ENCODE measurements at regions not wholly inside any gene's neighbourhood (a gene's known extent, or its start where the extent isn't known, plus 50 kb on each side); places are given as distances from the start of the nearest gene placed in this dataset.

- Mint-ChIP-seq H3K4me3 (ENCODE audit: unreplicated experiment) (no peak overlapping the region), H3K27me3 (ENCODE audit: low read depth) (no peaks in the 10 kb centered on the region), H3K9me3 (ENCODE audit: low read depth) (no peaks in the 10 kb centered on the region), H3K36me3 (ENCODE audit: low read depth) (no peaks in the 10 kb centered on the region), H3K27ac (ENCODE audit: unreplicated experiment) (no peak overlapping the region), H3K4me1 (ENCODE audit: low read depth) (no peaks in the 10 kb centered on the region)
- no peak for DNase-seq (ENCODE audit: low spot score)
- TF ChIP-seq, protein P1, sequence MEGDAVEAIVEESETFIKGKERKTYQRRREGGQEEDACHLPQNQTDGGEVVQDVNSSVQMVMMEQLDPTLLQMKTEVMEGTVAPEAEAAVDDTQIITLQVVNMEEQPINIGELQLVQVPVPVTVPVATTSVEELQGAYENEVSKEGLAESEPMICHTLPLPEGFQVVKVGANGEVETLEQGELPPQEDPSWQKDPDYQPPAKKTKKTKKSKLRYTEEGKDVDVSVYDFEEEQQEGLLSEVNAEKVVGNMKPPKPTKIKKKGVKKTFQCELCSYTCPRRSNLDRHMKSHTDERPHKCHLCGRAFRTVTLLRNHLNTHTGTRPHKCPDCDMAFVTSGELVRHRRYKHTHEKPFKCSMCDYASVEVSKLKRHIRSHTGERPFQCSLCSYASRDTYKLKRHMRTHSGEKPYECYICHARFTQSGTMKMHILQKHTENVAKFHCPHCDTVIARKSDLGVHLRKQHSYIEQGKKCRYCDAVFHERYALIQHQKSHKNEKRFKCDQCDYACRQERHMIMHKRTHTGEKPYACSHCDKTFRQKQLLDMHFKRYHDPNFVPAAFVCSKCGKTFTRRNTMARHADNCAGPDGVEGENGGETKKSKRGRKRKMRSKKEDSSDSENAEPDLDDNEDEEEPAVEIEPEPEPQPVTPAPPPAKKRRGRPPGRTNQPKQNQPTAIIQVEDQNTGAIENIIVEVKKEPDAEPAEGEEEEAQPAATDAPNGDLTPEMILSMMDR (IDR thresholded peaks at IDR 0.05) = no peak
Observed at GRCh38 chr6:155830531-155830930, 374.9 kb upstream of the NOX3 start.

GRCh38 chr6:155829646-155830045 is 374.0 kb upstream of the NOX3 start:
- Mint-ChIP-seq H3K27me3 (ENCODE audit: low read depth) (peaks cover 2% of the 10 kb centered on the region), H3K27ac (ENCODE audit: unreplicated experiment) (no peak overlapping the region), H3K4me1 (ENCODE audit: low read depth) (no peaks in the 10 kb centered on the region), H3K36me3 (ENCODE audit: low read depth) (no peaks in the 10 kb centered on the region), H3K9me3 (ENCODE audit: low read depth) (no peaks in the 10 kb centered on the region), H3K4me3 (ENCODE audit: unreplicated experiment) (no peak overlapping the region)
- TF ChIP-seq, protein P1 (IDR thresholded peaks at IDR 0.05) = no peak
- no peak for DNase-seq (ENCODE audit: low spot score)

GRCh38 chr6:155828989-155829388 is 373.4 kb upstream of the NOX3 start:
- peaks cover 8% of the 10 kb centered on the region for H3K27me3 Mint-ChIP-seq (ENCODE audit: low read depth)
- H3K9me3 Mint-ChIP-seq (ENCODE audit: low read depth) = no peaks in the 10 kb centered on the region
- DNase-seq (ENCODE audit: low spot score) = no peak
- TF ChIP-seq, protein P1 (IDR thresholded peaks at IDR 0.05) = no peak
- H3K27ac Mint-ChIP-seq (ENCODE audit: unreplicated experiment) = no peak overlapping the region
- no peak overlapping the region for H3K4me3 Mint-ChIP-seq (ENCODE audit: unreplicated experiment)
- no peaks in the 10 kb centered on the region for H3K36me3 Mint-ChIP-seq (ENCODE audit: low read depth)
- H3K4me1 Mint-ChIP-seq (ENCODE audit: low read depth) = no peaks in the 10 kb centered on the region

DNA sequence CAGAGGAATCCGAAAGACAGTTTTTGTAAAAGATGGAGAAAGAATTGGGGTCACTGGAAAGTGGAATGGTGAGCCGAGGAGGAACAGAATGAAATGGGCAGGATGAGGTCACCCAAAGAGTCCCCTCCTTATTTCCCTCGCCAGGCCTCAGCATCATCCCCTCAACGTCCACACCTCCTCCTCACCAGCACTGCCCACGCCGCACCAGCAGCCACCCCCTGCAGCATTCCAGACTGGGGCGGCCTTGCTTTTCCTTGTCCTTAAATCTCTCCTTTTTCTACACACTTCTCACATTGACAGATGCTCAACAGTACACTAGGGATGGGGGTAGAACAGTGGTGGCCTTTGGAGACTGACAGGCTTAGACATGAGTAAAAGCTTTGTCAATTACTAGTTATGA is 363.1 kb upstream of the NOX3 start:
- peaks cover 7% of the 10 kb centered on the region for H3K27me3 Mint-ChIP-seq (ENCODE audit: low read depth)
- TF ChIP-seq, protein P1 (IDR thresholded peaks at IDR 0.05) = no peak
- peaks cover 5% of the 10 kb centered on the region for H3K9me3 Mint-ChIP-seq (ENCODE audit: low read depth)
- no peaks in the 10 kb centered on the region for H3K4me1 Mint-ChIP-seq (ENCODE audit: low read depth)
- H3K4me3 Mint-ChIP-seq (ENCODE audit: unreplicated experiment) = no peak overlapping the region
- no peak overlapping the region for H3K27ac Mint-ChIP-seq (ENCODE audit: unreplicated experiment)
- no peak for DNase-seq (ENCODE audit: low spot score)
- no peaks in the 10 kb centered on the region for H3K36me3 Mint-ChIP-seq (ENCODE audit: low read depth)

- TF ChIP-seq, protein P1 (IDR thresholded peaks at IDR 0.05) = no peak
- no peak for DNase-seq (ENCODE audit: low spot score)
- Mint-ChIP-seq H3K4me3 (ENCODE audit: unreplicated experiment) (no peak overlapping the region), H3K9me3 (ENCODE audit: low read depth) (peaks cover 3% of the 10 kb centered on the region), H3K27ac (ENCODE audit: unreplicated experiment) (no peak overlapping the region), H3K27me3 (ENCODE audit: low read depth) (peaks cover 5% of the 10 kb centered on the region), H3K4me1 (ENCODE audit: low read depth) (no peaks in the 10 kb centered on the region), H3K36me3 (ENCODE audit: low read depth) (no peaks in the 10 kb centered on the region)
Observed at GRCh38 chr6:155813548-155813947, 357.9 kb upstream of the NOX3 start.
